Adrenal gland (tissue), 9 donors: ENCODE measurements at regions not wholly inside any gene's neighbourhood (a gene's known extent, or its start where the extent isn't known, plus 50 kb on each side); places are given as distances from the start of the nearest gene placed in this dataset.

ENCODE experiments used
- DNase-seq, 7 donors: peaks; one replicate each; pipeline ENCODE4 v3.0.0-alpha.2; 2019 to 2020
- H3K27ac ChIP-seq, 5 donors: fragments of 200-600 bp; sonication (generic) in 4 of 5; 1 replicate in 3 of 5; 2 replicates in 2 of 5; pipeline versions ENCODE4 v1.5.1 to v1.8.0; 2016 to 2020; ENCODE audit warnings: mild to moderate bottlenecking in 1 of 5
- H3K27me3 ChIP-seq: fragments of 200-600 bp; 2 replicates; pipeline ENCODE4 v1.8.0; 2021
- H3K36me3 ChIP-seq, 2 donors: fragments of 200-600 bp; replicated peaks in 1 of 2; 1 replicate in 1 of 2; 2 replicates in 1 of 2; pipeline versions ENCODE4 v1.5.1 to v1.8.0; 2018 to 2022
- H3K4me1 ChIP-seq, 2 donors: fragments of 200-600 bp; replicated peaks in 1 of 2; 1 replicate in 1 of 2; 2 replicates in 1 of 2; pipeline versions ENCODE4 v1.5.1 to v1.8.0; 2018 to 2021
- H3K4me3 ChIP-seq, 4 donors: fragments of 200-600 bp; sonication (generic) in 3 of 4; one replicate each; pipeline ENCODE4 v1.5.1; 2016 to 2018
- H3K9me3 ChIP-seq, 3 donors: fragments of 200-600 bp; sonication (generic) in 1 of 3; replicated peaks in 1 of 3; 1 replicate in 2 of 3; 2 replicates in 1 of 3; pipeline versions ENCODE4 v1.5.1 to v1.8.0; 2016 to 2021
- POLR2A ChIP-seq, 2 donors: fragments of 450-650 bp; IDR thresholded peaks; one replicate each; pipeline ENCODE4 v1.6.1; 2017; ENCODE audit warnings: antibody characterized with exemption in 2 of 2, mild to moderate bottlenecking in 2 of 2, moderate library complexity in 1 of 2
- WGBS, 4 donors: extraction: QIAGEN DNeasy Blood & Tissue Kit in 2 of 4; methylation state at CpG; one replicate each; pipeline versions ENCODE4 v1.1.5 to v1.1.7; 2013 to 2017; 5-methylcytosine and 5-hydroxymethylcytosine counted together
- intact Hi-C, 2 donors: fragments of 100-400 bp; cut with DNase I; formaldehyde crosslinking; loops; one replicate each; pipeline versions ENCODE4 v1.14.1 to v1.15.0; 2022 to 2023
- TF ChIP-seq, protein P1 (sequence below), 6 experiments: fragments of 450-650 bp in 4 of 6; fragments of 200-600 bp in 2 of 6; sonication (generic) in 1 of 6; IDR thresholded peaks; 1 replicate in 5 of 6; 2 replicates in 1 of 6; pipeline versions ENCODE4 v1.5.1 to v1.8.0; 2016 to 2021; ENCODE audit warnings: antibody characterized with exemption in 6 of 6, mild to moderate bottlenecking in 2 of 6, moderate library complexity in 1 of 6
- donor health status: healthy with polysubstance abuse.
- donor health status: Bipolar disorder and iron deficiency.
- donor health status: DM: yes; HTN: yes; CAD: no.
- donor health status: DM: no; HTN: no; CAD: no.
- donor health status: DM: no; HTN: no; CAD: no.

DNA sequence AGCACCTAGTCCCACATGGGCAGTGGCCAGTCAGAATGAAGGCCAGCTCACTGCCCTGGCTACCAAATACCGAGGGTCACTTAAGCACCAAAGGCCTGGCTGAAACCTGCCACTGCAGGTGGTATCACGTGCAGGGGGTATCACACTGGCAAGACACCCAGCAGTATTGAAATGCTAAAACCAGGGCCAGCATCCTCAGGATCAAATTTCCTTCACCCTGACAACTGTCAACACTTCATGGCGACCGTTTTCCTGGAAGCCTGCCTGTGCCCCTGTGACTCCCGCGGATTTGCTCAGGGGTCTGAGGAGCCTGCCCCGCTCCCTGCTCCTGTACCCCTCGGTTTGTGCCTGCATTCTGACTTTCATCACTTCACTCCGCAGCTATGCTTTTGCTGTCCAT lies 151.1 kb downstream of the TTLL2 start:
- intact Hi-C loops, result loop anchor here in 1 of 2 donors (10.0 kb wide), 1 partner anchor 419 kb away; no protein-coding TSS in a partner anchor
- WGBS, 4 donors, result 51 to 67% (median 58%) methylated on average over 9 of the region's 9 CpGs
- no peaks in the 10 kb centered on the region for H3K27me3 ChIP-seq
- DNase-seq, result no peak
- no peaks in the 10 kb centered on the region for H3K36me3 ChIP-seq
- H3K9me3 ChIP-seq, result no peaks in the 10 kb centered on the region
- no peak overlapping the region for H3K4me3 ChIP-seq
- H3K4me1 ChIP-seq, result no peaks in the 10 kb centered on the region
- H3K27ac ChIP-seq, result no peak overlapping the region
- TF ChIP-seq POLR2A (IDR thresholded peaks at IDR 0.05), result no peak
- TF ChIP-seq, protein P1, sequence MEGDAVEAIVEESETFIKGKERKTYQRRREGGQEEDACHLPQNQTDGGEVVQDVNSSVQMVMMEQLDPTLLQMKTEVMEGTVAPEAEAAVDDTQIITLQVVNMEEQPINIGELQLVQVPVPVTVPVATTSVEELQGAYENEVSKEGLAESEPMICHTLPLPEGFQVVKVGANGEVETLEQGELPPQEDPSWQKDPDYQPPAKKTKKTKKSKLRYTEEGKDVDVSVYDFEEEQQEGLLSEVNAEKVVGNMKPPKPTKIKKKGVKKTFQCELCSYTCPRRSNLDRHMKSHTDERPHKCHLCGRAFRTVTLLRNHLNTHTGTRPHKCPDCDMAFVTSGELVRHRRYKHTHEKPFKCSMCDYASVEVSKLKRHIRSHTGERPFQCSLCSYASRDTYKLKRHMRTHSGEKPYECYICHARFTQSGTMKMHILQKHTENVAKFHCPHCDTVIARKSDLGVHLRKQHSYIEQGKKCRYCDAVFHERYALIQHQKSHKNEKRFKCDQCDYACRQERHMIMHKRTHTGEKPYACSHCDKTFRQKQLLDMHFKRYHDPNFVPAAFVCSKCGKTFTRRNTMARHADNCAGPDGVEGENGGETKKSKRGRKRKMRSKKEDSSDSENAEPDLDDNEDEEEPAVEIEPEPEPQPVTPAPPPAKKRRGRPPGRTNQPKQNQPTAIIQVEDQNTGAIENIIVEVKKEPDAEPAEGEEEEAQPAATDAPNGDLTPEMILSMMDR (IDR thresholded peaks at IDR 0.05), result no peak

DNA sequence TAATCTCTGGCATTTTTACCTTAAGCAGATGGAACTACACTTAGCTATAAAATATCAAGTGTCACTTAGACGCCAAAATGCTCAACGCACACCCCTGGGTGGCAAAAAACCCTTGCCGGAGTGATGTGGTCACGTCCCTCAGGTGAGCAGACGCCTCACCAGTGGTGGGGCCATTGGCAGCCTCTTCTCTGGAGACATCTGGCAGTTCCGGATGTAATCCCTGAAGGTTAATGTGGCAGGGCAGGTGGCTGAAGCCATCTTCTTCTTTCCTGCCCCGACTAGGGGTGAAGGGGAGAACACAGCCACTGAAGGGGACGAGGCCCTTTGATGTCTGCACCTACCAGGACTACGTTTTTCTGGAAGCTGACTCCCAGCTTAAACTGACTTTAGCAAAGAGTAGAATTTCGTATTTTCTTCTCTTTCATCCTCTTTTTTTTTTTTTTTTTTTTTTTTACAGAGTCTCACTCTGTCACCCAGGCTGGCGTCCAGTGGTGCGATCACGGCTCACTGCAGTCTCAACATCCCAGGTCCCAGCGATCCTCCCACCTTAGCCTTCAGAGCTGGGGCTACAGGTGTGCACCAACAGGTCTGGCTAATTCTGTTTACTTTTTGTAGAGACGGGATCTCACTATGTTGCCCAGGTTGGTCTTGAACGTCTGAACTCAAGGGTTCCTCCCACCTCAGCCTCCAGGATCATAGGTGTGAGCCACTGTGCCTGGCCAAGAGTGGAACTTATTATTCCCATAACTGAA lies 152.1 kb downstream of the TTLL2 start:
- intact Hi-C loops, result loop anchor here in 1 of 2 donors (10.0 kb wide), 1 partner anchor 418 kb away; no protein-coding TSS in a partner anchor
- TF ChIP-seq POLR2A (IDR thresholded peaks at IDR 0.05), result no peak
- TF ChIP-seq, protein P1 (IDR thresholded peaks at IDR 0.05), result no peak

DNA sequence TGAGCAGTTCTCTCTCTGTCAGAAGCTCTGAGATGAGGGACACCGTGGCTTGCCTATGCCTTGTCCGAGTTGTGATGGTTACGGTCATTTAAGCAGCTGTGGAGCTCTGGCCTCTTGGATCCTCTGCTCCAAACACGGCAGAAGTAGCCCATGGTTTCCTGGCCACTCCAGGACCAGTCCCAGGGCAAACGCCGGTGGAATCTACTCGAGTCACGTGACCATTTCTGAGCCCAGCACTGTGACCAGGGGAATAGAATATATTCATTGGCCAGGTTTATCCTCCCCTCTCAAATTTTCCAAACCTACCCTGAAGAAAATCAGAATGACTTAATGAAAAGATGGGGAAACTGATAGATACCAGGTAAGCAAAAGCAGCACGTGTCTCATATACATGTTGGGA lies 152.8 kb downstream of the TTLL2 start:
- no peaks in the 10 kb centered on the region for H3K27me3 ChIP-seq
- no peak overlapping the region for H3K4me3 ChIP-seq
- no peak for DNase-seq
- H3K27ac ChIP-seq, result no peak overlapping the region
- intact Hi-C loops, result loop anchor here in 1 of 2 donors (10.0 kb wide), 1 partner anchor 417 kb away; no protein-coding TSS in a partner anchor
- WGBS, 4 donors, result 84 to 86% (median 84%) methylated on average over 9 of the region's 9 CpGs
- H3K36me3 ChIP-seq, result no peaks in the 10 kb centered on the region
- TF ChIP-seq POLR2A (IDR thresholded peaks at IDR 0.05), result no peak
- TF ChIP-seq, protein P1 (IDR thresholded peaks at IDR 0.05), result no peak
- no peaks in the 10 kb centered on the region for H3K4me1 ChIP-seq
- H3K9me3 ChIP-seq, result no peaks in the 10 kb centered on the region

More for the DNA sequence above, 152.1 kb downstream of the TTLL2 start:
- H3K9me3 ChIP-seq, result no peaks in the 10 kb centered on the region
- H3K4me3 ChIP-seq, result no peak overlapping the region
- no peaks in the 10 kb centered on the region for H3K36me3 ChIP-seq
- no peaks in the 10 kb centered on the region for H3K4me1 ChIP-seq
- WGBS, 4 donors, result 77 to 86% (median 80%) methylated on average over 16 of the region's 16 CpGs
- no peak for DNase-seq
- no peaks in the 10 kb centered on the region for H3K27me3 ChIP-seq
- H3K27ac ChIP-seq, result no peak overlapping the region

DNA sequence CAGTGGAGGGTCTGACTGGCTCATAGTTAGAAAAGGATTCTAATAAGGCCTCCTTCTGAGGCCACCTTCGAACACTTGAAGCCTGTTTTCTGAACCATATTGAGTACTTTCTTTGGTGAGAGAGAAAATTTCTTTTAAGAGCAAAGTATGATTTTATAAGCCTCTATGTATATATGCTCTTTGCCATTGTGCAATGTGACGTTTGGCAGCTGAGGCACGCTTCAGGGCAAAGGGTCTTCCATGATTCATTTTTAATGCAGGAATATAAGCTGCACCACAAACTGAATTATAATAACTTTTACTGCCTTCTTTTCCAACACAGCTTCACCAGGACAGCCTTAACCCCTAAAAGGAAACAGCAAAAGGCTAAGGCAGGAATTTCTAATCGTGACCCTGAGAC lies 154.4 kb downstream of the TTLL2 start:
- H3K9me3 ChIP-seq, result no peaks in the 10 kb centered on the region
- TF ChIP-seq, protein P1 (IDR thresholded peaks at IDR 0.05), result no peak
- no peak for TF ChIP-seq POLR2A (IDR thresholded peaks at IDR 0.05)
- no peak overlapping the region for H3K27ac ChIP-seq
- H3K4me1 ChIP-seq, result no peaks in the 10 kb centered on the region
- no peak overlapping the region for H3K4me3 ChIP-seq
- 72 to 84% (median 75%) methylated on average over 4 of the region's 4 CpGs for WGBS, 4 donors
- peak in 1 of 7 donors; percentile 17 for DNase-seq
- H3K27me3 ChIP-seq, result no peaks in the 10 kb centered on the region
- intact Hi-C loops, result loop anchor here in 1 of 2 donors (10.0 kb wide), 1 partner anchor 416 kb away; no protein-coding TSS in a partner anchor
- no peaks in the 10 kb centered on the region for H3K36me3 ChIP-seq
